ENCODE measurements at regions not wholly inside any gene's neighbourhood (a gene's known extent, or its start where the extent isn't known, plus 50 kb on each side); places are given as distances from the start of the nearest gene placed in this dataset.

GRCh38 chr13:93146584-93147297 is 79.9 kb upstream of the GPC6 start (continued):
- no peak for TF ChIP-seq CEBPB (IDR thresholded peaks at IDR 0.05; ENCODE audit: low read depth, low read length)
- TF ChIP-seq RBBP5 (IDR thresholded peaks at IDR 0.05; ENCODE audit: borderline replicate concordance, low read depth, low read length): no peak
- TF ChIP-seq MAX (IDR thresholded peaks at IDR 0.05): no peak
